ENCODE measurements at regions not wholly inside any gene's neighbourhood (a gene's known extent, or its start where the extent isn't known, plus 50 kb on each side); places are given as distances from the start of the nearest gene placed in this dataset.

- no peak overlapping the region for H3K4me3 ChIP-seq (ENCODE audit: insufficient read depth, low read length, poor library complexity, severe bottlenecking)
- H3K9ac ChIP-seq (ENCODE audit: low read length) = no peak overlapping the region
- H3K9me2 ChIP-seq (replicated peaks; ENCODE audit: insufficient read depth, low read length) = no peaks in the 10 kb centered on the region
- H3K27ac ChIP-seq (ENCODE audit: low read depth, low read length) = no peak overlapping the region
- no peak overlapping the region for H2AFZ ChIP-seq (ENCODE audit: low read depth, low read length, severe bottlenecking)
- H3K9me3 ChIP-seq (ENCODE audit: insufficient read depth, low read length) = no peaks in the 10 kb centered on the region
- no peaks in the 10 kb centered on the region for H4K20me1 ChIP-seq (ENCODE audit: low read depth, low read length)
- TF ChIP-seq, protein P1, sequence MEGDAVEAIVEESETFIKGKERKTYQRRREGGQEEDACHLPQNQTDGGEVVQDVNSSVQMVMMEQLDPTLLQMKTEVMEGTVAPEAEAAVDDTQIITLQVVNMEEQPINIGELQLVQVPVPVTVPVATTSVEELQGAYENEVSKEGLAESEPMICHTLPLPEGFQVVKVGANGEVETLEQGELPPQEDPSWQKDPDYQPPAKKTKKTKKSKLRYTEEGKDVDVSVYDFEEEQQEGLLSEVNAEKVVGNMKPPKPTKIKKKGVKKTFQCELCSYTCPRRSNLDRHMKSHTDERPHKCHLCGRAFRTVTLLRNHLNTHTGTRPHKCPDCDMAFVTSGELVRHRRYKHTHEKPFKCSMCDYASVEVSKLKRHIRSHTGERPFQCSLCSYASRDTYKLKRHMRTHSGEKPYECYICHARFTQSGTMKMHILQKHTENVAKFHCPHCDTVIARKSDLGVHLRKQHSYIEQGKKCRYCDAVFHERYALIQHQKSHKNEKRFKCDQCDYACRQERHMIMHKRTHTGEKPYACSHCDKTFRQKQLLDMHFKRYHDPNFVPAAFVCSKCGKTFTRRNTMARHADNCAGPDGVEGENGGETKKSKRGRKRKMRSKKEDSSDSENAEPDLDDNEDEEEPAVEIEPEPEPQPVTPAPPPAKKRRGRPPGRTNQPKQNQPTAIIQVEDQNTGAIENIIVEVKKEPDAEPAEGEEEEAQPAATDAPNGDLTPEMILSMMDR (IDR thresholded peaks at IDR 0.05; ENCODE audit: insufficient read depth, low read length, poor library complexity, severe bottlenecking) = no peak
- no peak for TF ChIP-seq EZH2phosphoT487 (conservative IDR thresholded peaks at IDR 0.05; ENCODE audit: low read length)
- H3K4me2 ChIP-seq (ENCODE audit: low read depth, low read length, poor library complexity, severe bottlenecking) = no peak overlapping the region
- no peaks in the 10 kb centered on the region for H3K36me3 ChIP-seq (ENCODE audit: low read length)
- no peaks in the 10 kb centered on the region for H3F3A ChIP-seq (ENCODE audit: insufficient read depth)
- H3K79me2 ChIP-seq (ENCODE audit: insufficient read depth, low read length) = no peaks in the 10 kb centered on the region
- H3K27me3 ChIP-seq (ENCODE audit: low read length) = no peaks in the 10 kb centered on the region
Measured at GRCh38 chr15:98075441-98075840, 114.9 kb downstream of the ARRDC4 start.

DNA sequence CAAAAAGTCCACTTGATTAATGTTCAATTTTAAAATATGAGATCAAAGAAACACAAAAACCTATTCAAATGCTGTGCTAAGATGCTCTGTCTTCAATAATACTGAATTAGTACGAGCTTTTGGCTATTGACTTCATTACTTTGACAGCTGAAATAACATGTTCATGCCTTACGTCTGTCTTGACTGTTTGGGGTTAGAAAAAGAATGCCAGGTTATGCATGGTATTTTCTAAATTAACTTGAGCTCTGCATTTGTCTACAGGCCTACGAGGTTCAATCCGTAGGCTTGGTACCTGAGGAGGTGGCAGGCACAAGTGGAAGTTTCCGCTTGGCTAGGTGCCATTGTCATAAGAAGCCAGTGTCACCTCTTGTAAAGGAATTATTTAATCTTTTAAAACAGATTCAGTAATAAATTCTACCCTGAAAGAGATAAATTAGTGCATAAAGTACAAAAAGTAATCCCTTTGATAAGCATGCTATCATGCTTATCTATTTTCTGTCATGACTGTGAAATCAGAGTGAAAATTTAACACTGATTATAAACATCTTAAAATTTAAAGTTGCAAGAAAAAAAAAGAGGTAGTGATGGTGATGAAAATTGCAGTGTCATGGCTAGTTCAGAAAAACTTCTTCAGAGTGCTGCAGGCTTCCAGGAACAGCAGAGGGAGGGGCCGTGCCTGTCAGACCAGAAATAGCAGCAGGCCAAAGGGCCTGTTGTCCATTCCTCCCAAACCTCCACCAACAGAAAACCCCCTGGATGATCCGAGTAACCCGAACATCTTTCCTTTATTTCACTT, 115.7 kb downstream of the ARRDC4 start:
- Histone ChIP-seq H3K79me2 (ENCODE audit: insufficient read depth, low read length) (no peaks in the 10 kb centered on the region), H2AFZ (ENCODE audit: low read depth, low read length, severe bottlenecking) (no peak overlapping the region), H3K9me2 (replicated peaks; ENCODE audit: insufficient read depth, low read length) (no peaks in the 10 kb centered on the region), H3K4me2 (ENCODE audit: low read depth, low read length, poor library complexity, severe bottlenecking) (no peak overlapping the region), H3K27ac (ENCODE audit: low read depth, low read length) (no peak overlapping the region), H3K36me3 (ENCODE audit: low read length) (no peaks in the 10 kb centered on the region), H3K27me3 (ENCODE audit: low read length) (no peaks in the 10 kb centered on the region), H3K9ac (ENCODE audit: low read length) (no peak overlapping the region), H3K9me3 (ENCODE audit: insufficient read depth, low read length) (no peaks in the 10 kb centered on the region), H3F3A (ENCODE audit: insufficient read depth) (no peaks in the 10 kb centered on the region), H3K4me3 (ENCODE audit: insufficient read depth, low read length, poor library complexity, severe bottlenecking) (no peak overlapping the region), H4K20me1 (ENCODE audit: low read depth, low read length) (no peaks in the 10 kb centered on the region)
- TF ChIP-seq, protein P1 (IDR thresholded peaks at IDR 0.05; ENCODE audit: insufficient read depth, low read length, poor library complexity, severe bottlenecking) = no peak
- no peak for TF ChIP-seq EZH2phosphoT487 (conservative IDR thresholded peaks at IDR 0.05; ENCODE audit: low read length)

DNA sequence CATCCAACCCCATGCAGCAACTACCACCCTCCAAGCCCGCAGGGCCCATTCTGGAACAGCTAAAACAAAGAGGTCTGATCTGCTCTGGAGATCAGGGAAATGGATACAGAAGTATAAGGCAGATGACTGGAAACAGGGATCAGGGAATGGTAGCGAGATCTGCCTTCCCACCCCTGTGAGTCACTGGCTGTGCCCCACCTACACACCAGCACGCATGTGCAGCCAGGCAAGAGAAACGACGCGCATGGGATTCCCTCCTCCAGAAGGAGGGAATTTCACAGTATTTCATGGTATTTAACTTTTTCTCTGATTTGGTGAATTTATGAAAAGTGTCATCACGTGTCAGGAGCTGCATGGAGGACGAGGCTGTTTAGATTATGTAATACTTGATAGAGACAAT, 116.7 kb downstream of the ARRDC4 start:
- Histone ChIP-seq H3K79me2 (ENCODE audit: insufficient read depth, low read length) (no peaks in the 10 kb centered on the region), H3K9ac (ENCODE audit: low read length) (no peak overlapping the region), H3F3A (ENCODE audit: insufficient read depth) (no peaks in the 10 kb centered on the region), H3K9me2 (replicated peaks; ENCODE audit: insufficient read depth, low read length) (no peaks in the 10 kb centered on the region), H3K9me3 (ENCODE audit: insufficient read depth, low read length) (no peaks in the 10 kb centered on the region), H3K4me2 (ENCODE audit: low read depth, low read length, poor library complexity, severe bottlenecking) (no peak overlapping the region), H2AFZ (ENCODE audit: low read depth, low read length, severe bottlenecking) (no peak overlapping the region), H3K4me3 (ENCODE audit: insufficient read depth, low read length, poor library complexity, severe bottlenecking) (no peak overlapping the region), H3K27ac (ENCODE audit: low read depth, low read length) (no peak overlapping the region), H3K36me3 (ENCODE audit: low read length) (no peaks in the 10 kb centered on the region), H3K27me3 (ENCODE audit: low read length) (no peaks in the 10 kb centered on the region), H4K20me1 (ENCODE audit: low read depth, low read length) (no peaks in the 10 kb centered on the region)
- no peak for TF ChIP-seq EZH2phosphoT487 (conservative IDR thresholded peaks at IDR 0.05; ENCODE audit: low read length)
- TF ChIP-seq, protein P1 (IDR thresholded peaks at IDR 0.05; ENCODE audit: insufficient read depth, low read length, poor library complexity, severe bottlenecking) = no peak
